ENCODE measurements at regions not wholly inside any gene's neighbourhood (a gene's known extent, or its start where the extent isn't known, plus 50 kb on each side); places are given as distances from the start of the nearest gene placed in this dataset.

DNA sequence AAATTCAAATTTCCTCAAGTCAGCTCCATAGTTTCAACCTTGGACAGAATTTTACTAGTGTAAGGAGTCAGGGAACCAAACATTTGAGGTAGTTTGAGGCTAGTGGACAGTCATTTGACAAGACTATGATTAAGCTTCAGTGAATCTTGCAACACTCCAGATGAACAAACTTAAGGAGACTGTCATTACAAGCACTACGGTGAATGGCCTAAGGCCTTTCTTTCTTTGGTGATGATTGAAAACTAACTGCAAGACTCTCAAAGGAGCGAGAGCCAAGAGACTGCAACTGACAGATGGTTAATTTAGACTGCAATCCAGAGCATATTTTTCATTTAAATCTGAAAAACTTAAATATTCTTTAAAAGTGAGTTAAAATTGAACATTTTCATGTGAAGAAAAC lies 272.3 kb upstream of the NECTIN3 start:
- H3K9ac ChIP-seq (ENCODE audit: low read length), result no peak overlapping the region
- H3K4me3 ChIP-seq (ENCODE audit: low read length), result no peak overlapping the region
- H3K9me2 ChIP-seq (ENCODE audit: insufficient read depth, low read length), result no peaks in the 10 kb centered on the region
- no peak overlapping the region for H2AFZ ChIP-seq (ENCODE audit: low read depth, low read length)
- no peak overlapping the region for H3K4me2 ChIP-seq (ENCODE audit: low read length)
- H3F3A ChIP-seq (ENCODE audit: insufficient read depth, low read length, poor library complexity, severe bottlenecking), result no peaks in the 10 kb centered on the region
- H3K79me2 ChIP-seq (replicated peaks; ENCODE audit: insufficient read depth, low read length), result no peaks in the 10 kb centered on the region
- H3K27ac ChIP-seq (ENCODE audit: low read length), result no peak overlapping the region
- no peak for TF ChIP-seq REST (IDR thresholded peaks at IDR 0.05; ENCODE audit: borderline replicate concordance)
- TF ChIP-seq EZH2 (IDR thresholded peaks at IDR 0.05; ENCODE audit: borderline replicate concordance, insufficient read depth, low read length, poor library complexity, severe bottlenecking), result no peak
- no peak for TF ChIP-seq TAF1 (IDR thresholded peaks at IDR 0.05; ENCODE audit: low read depth)
- TF ChIP-seq EP300 (conservative IDR thresholded peaks at IDR 0.05; ENCODE audit: poor library complexity, severe bottlenecking), result no peak
- no peak for TF ChIP-seq SMC3 (conservative IDR thresholded peaks at IDR 0.05; ENCODE audit: poor library complexity)
- TF ChIP-seq, protein P1, sequence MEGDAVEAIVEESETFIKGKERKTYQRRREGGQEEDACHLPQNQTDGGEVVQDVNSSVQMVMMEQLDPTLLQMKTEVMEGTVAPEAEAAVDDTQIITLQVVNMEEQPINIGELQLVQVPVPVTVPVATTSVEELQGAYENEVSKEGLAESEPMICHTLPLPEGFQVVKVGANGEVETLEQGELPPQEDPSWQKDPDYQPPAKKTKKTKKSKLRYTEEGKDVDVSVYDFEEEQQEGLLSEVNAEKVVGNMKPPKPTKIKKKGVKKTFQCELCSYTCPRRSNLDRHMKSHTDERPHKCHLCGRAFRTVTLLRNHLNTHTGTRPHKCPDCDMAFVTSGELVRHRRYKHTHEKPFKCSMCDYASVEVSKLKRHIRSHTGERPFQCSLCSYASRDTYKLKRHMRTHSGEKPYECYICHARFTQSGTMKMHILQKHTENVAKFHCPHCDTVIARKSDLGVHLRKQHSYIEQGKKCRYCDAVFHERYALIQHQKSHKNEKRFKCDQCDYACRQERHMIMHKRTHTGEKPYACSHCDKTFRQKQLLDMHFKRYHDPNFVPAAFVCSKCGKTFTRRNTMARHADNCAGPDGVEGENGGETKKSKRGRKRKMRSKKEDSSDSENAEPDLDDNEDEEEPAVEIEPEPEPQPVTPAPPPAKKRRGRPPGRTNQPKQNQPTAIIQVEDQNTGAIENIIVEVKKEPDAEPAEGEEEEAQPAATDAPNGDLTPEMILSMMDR (IDR thresholded peaks at IDR 0.05; ENCODE audit: poor library complexity, severe bottlenecking), result no peak
- no peak for TF ChIP-seq MXI1 (conservative IDR thresholded peaks at IDR 0.05; ENCODE audit: poor library complexity, severe bottlenecking)
- TF ChIP-seq RAD21 (conservative IDR thresholded peaks at IDR 0.05), result no peak
- TF ChIP-seq POLR2AphosphoS5 (IDR thresholded peaks at IDR 0.05), result no peak
- H4K20me1 ChIP-seq (ENCODE audit: insufficient read depth), result no peaks in the 10 kb centered on the region
- H3K36me3 ChIP-seq (ENCODE audit: insufficient read depth, low read length), result no peaks in the 10 kb centered on the region
- no peaks in the 10 kb centered on the region for H3K27me3 ChIP-seq (ENCODE audit: insufficient read depth, low read depth, low read length)
- H3K9me3 ChIP-seq (ENCODE audit: low read length), result no peaks in the 10 kb centered on the region

DNA sequence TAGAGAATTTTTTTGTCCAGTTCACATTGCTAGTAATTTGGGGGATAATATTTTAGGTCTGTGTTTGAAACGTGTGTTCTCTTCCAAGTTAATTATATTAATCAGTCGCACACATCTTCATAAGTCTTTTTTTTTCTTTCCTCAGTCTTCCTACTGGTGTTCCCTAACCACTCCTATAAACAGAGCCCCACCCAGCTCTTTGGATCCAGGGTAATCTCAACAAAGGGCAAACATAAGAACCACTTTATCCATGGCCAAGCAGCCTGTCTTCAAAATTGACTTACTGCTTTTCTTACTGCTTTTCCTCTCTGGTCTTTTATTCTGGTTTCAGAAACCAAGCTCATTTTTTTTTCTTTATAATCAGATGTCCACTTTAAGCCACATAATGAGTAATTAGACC lies 266.8 kb upstream of the NECTIN3 start:
- H3K36me3 ChIP-seq (ENCODE audit: insufficient read depth, low read length), result no peaks in the 10 kb centered on the region
- H3K9me3 ChIP-seq (ENCODE audit: low read length), result no peaks in the 10 kb centered on the region
- H3F3A ChIP-seq (ENCODE audit: insufficient read depth, low read length, poor library complexity, severe bottlenecking), result no peaks in the 10 kb centered on the region
- TF ChIP-seq REST (IDR thresholded peaks at IDR 0.05; ENCODE audit: borderline replicate concordance) (no peak), TAF1 (IDR thresholded peaks at IDR 0.05; ENCODE audit: low read depth) (no peak), EP300 (conservative IDR thresholded peaks at IDR 0.05; ENCODE audit: poor library complexity, severe bottlenecking) (no peak), MXI1 (conservative IDR thresholded peaks at IDR 0.05; ENCODE audit: poor library complexity, severe bottlenecking) (no peak), EZH2 (IDR thresholded peaks at IDR 0.05; ENCODE audit: borderline replicate concordance, insufficient read depth, low read length, poor library complexity, severe bottlenecking) (no peak), RAD21 (conservative IDR thresholded peaks at IDR 0.05) (no peak), POLR2AphosphoS5 (IDR thresholded peaks at IDR 0.05) (no peak), SMC3 (conservative IDR thresholded peaks at IDR 0.05; ENCODE audit: poor library complexity) (no peak)
- TF ChIP-seq, protein P1 (IDR thresholded peaks at IDR 0.05; ENCODE audit: poor library complexity, severe bottlenecking), result no peak
- H3K27ac ChIP-seq (ENCODE audit: low read length), result no peak overlapping the region
- no peak overlapping the region for H3K9ac ChIP-seq (ENCODE audit: low read length)
- H3K9me2 ChIP-seq (ENCODE audit: insufficient read depth, low read length), result no peaks in the 10 kb centered on the region
- H3K4me3 ChIP-seq (ENCODE audit: low read length), result no peak overlapping the region
- H3K27me3 ChIP-seq (ENCODE audit: insufficient read depth, low read depth, low read length), result no peaks in the 10 kb centered on the region
- H4K20me1 ChIP-seq (ENCODE audit: insufficient read depth), result no peaks in the 10 kb centered on the region
- no peak overlapping the region for H2AFZ ChIP-seq (ENCODE audit: low read depth, low read length)
- no peak overlapping the region for H3K4me2 ChIP-seq (ENCODE audit: low read length)
- no peaks in the 10 kb centered on the region for H3K79me2 ChIP-seq (replicated peaks; ENCODE audit: insufficient read depth, low read length)
